PFSK-1 (cell line): ENCODE measurements at regions not wholly inside any gene's neighbourhood (a gene's known extent, or its start where the extent isn't known, plus 50 kb on each side); places are given as distances from the start of the nearest gene placed in this dataset.

ENCODE experiments used
- FOXP2 ChIP-seq: optimal IDR thresholded peaks from 2 replicates; pipeline ENCODE3; 2011; ENCODE audit warnings: borderline replicate concordance, control low read depth, inconsistent platforms; ENCODE audit not compliant: insufficient read depth; ENCODE audit errors: extremely low read length, extremely low read depth
- POLR2AphosphoS5 ChIP-seq: IDR thresholded peaks from 2 replicates; pipeline ENCODE4 v1.6.1; 2012; ENCODE audit warnings: low read depth, mild to moderate bottlenecking, control low read depth, low read length, moderate library complexity
- REST ChIP-seq, 2 experiments: IDR thresholded peaks; 2 replicates each; pipeline versions ENCODE4 v1.6.1 to v1.8.0; 2011 to 2012; ENCODE audit warnings: low read depth in 2 of 2, low read length in 2 of 2, control low read depth in 1 of 2, inconsistent platforms in 1 of 2, mild to moderate bottlenecking in 1 of 2, moderate library complexity in 1 of 2; ENCODE audit not compliant: insufficient read depth in 1 of 2
- SIN3A ChIP-seq: IDR thresholded peaks from 2 replicates; pipeline ENCODE4 v1.6.1; 2012; ENCODE audit warnings: mild to moderate bottlenecking, low read length, moderate library complexity, borderline replicate concordance; ENCODE audit not compliant: insufficient read depth
- TAF1 ChIP-seq: IDR thresholded peaks from 2 replicates; pipeline ENCODE4 v1.6.1; 2012; ENCODE audit warnings: low read length, control low read depth, borderline replicate concordance; ENCODE audit not compliant: insufficient read depth

GRCh38 chr3:34881026-34881425 lies 758.3 kb upstream of the ARPP21 start:
- no peak for TF ChIP-seq POLR2AphosphoS5
- no peak for TF ChIP-seq REST (IDR thresholded peaks at IDR 0.05; ENCODE audit: insufficient read depth in 1 of 2, low read depth in 2 of 2, low read length in 2 of 2)
- TF ChIP-seq SIN3A: no peak
- no peak for TF ChIP-seq TAF1
- TF ChIP-seq FOXP2: no peak
